Embryonic facial prominence (tissue), 1 donor: ENCODE measurements at regions not wholly inside any gene's neighbourhood (a gene's known extent, or its start where the extent isn't known, plus 50 kb on each side); places are given as distances from the start of the nearest gene placed in this dataset.

Source experiments
- DNase-seq: peaks from one replicate; pipeline ENCODE4 v3.0.0-alpha.2; 2016; ENCODE audit errors: extremely low spot score

- DNase-seq = no peak
These were observed 412.8 kb downstream of the ZNF536 start for GRCh38 chr19:30784850-30785457.

GRCh38 chr19:30783936-30784335, 411.8 kb downstream of the ZNF536 start:
- DNase-seq = no peak

GRCh38 chr19:30783212-30783611, 411.0 kb downstream of the ZNF536 start:
- no peak for DNase-seq

GRCh38 chr19:30781519-30781918, 409.3 kb downstream of the ZNF536 start:
- no peak for DNase-seq

- DNase-seq = no peak
These were observed 408.9 kb downstream of the ZNF536 start for GRCh38 chr19:30781047-30781446.

GRCh38 chr19:30780456-30780855, 408.3 kb downstream of the ZNF536 start:
- no peak for DNase-seq

GRCh38 chr19:30780032-30780431, 407.8 kb downstream of the ZNF536 start:
- peak; percentile 56 for DNase-seq

- no peak for DNase-seq
These were observed 407.0 kb downstream of the ZNF536 start for GRCh38 chr19:30778961-30779715.

GRCh38 chr19:30778061-30778460, 405.9 kb downstream of the ZNF536 start:
- DNase-seq = no peak

GRCh38 chr19:30775956-30776355, 403.8 kb downstream of the ZNF536 start:
- no peak for DNase-seq

GRCh38 chr19:30774252-30774766, 402.1 kb downstream of the ZNF536 start:
- no peak for DNase-seq

GRCh38 chr19:30762651-30763050, 390.5 kb downstream of the ZNF536 start:
- DNase-seq = no peak

GRCh38 chr19:30760014-30760413, 387.8 kb downstream of the ZNF536 start:
- no peak for DNase-seq

- DNase-seq = no peak
These were observed 385.8 kb downstream of the ZNF536 start for GRCh38 chr19:30757837-30758617.

- DNase-seq = no peak
These were observed 385.1 kb downstream of the ZNF536 start for GRCh38 chr19:30757104-30757836.

- DNase-seq = no peak
These were observed 383.4 kb downstream of the ZNF536 start for GRCh38 chr19:30755581-30755980.

- no peak for DNase-seq
These were observed 382.0 kb downstream of the ZNF536 start for GRCh38 chr19:30754162-30754561.

GRCh38 chr19:30752876-30753275, 380.7 kb downstream of the ZNF536 start:
- DNase-seq = no peak

- no peak for DNase-seq
These were observed 380.0 kb downstream of the ZNF536 start for GRCh38 chr19:30752201-30752600.

- no peak for DNase-seq
These were observed 373.3 kb downstream of the ZNF536 start for GRCh38 chr19:30745476-30745985.

- no peak for DNase-seq
These were observed 372.7 kb downstream of the ZNF536 start for GRCh38 chr19:30744741-30745475.
